RPMI7951 (cell line): ENCODE measurements at regions not wholly inside any gene's neighbourhood (a gene's known extent, or its start where the extent isn't known, plus 50 kb on each side); places are given as distances from the start of the nearest gene placed in this dataset.

Experiments used
- DNase-seq: peaks from one replicate; pipeline ENCODE4 v3.0.0-alpha.2; 2012; ENCODE audit warnings: low read depth

- DNase-seq: no peak
These were observed 98.2 kb upstream of the SLC22A11 start for GRCh38 chr11:64457416-64458010.

GRCh38 chr11:64458997-64459396, 96.7 kb upstream of the SLC22A11 start:
- DNase-seq: no peak

- no peak for DNase-seq
These were observed 96.1 kb upstream of the SLC22A11 start for GRCh38 chr11:64459609-64460008.

- DNase-seq: no peak
These were observed 94.7 kb upstream of the SLC22A11 start for GRCh38 chr11:64461081-64461480.

GRCh38 chr11:64466115-64466718, 89.5 kb upstream of the SLC22A11 start:
- no peak for DNase-seq

- no peak for DNase-seq
These were observed 86.5 kb upstream of the SLC22A11 start for GRCh38 chr11:64469288-64469687.

GRCh38 chr11:64472593-64473455, 82.9 kb upstream of the SLC22A11 start:
- peak; percentile 55 for DNase-seq

GRCh38 chr11:64474680-64475079, 81.1 kb upstream of the SLC22A11 start:
- DNase-seq: no peak

GRCh38 chr11:64475145-64475544, 80.6 kb upstream of the SLC22A11 start:
- DNase-seq: no peak

- no peak for DNase-seq
These were observed 78.9 kb upstream of the SLC22A11 start for GRCh38 chr11:64476881-64477280.

GRCh38 chr11:64477675-64478074, 78.1 kb upstream of the SLC22A11 start:
- DNase-seq: no peak

- DNase-seq: no peak
These were observed 73.2 kb upstream of the SLC22A11 start for GRCh38 chr11:64482588-64482987.

GRCh38 chr11:64484191-64485022, 71.3 kb upstream of the SLC22A11 start:
- DNase-seq: no peak

- no peak for DNase-seq
These were observed 70.7 kb upstream of the SLC22A11 start for GRCh38 chr11:64485074-64485473.

GRCh38 chr11:64489831-64490441, 65.8 kb upstream of the SLC22A11 start:
- peak; percentile 42 for DNase-seq

- no peak for DNase-seq
These were observed 65.1 kb upstream of the SLC22A11 start for GRCh38 chr11:64490562-64491216.

- DNase-seq: no peak
These were observed 63.2 kb upstream of the SLC22A11 start for GRCh38 chr11:64492561-64492960.

- DNase-seq: no peak
These were observed 57.6 kb upstream of the SLC22A11 start for GRCh38 chr11:64498136-64498535.

GRCh38 chr11:64499261-64500004, 56.3 kb upstream of the SLC22A11 start:
- no peak for DNase-seq
